ENCODE measurements at regions not wholly inside any gene's neighbourhood (a gene's known extent, or its start where the extent isn't known, plus 50 kb on each side); places are given as distances from the start of the nearest gene placed in this dataset.
"Not testable (repeated sequence)": the region's sequence is repeated elsewhere in the genome, so short reads cannot be mapped to it uniquely, and the experiment has no call there.

DNA sequence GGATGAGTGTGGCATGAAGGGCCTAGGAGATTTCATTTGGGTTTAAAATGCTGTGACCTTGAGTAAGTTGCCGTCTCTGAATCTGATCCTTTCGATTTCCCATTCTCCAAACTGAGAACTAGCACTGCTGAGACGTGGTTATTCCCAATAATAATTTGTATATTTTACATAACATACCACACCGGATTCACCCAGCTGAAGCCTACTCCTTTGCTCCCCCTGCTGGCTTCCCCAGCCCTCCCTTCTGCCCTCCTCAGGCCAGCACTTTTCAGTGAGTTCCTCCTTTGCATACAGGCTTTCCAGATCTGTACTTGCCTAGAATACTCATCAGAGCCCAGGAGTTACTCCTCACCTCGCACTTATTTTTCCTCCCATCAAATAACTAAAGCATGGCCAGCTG lies 255.1 kb downstream of the OR4F29 start:
- not testable (repeated sequence) for H3K4me1 Mint-ChIP-seq, H3K9me3 Mint-ChIP-seq, H3K36me3 Mint-ChIP-seq, H3K27me3 Mint-ChIP-seq, DNase-seq, H3K27ac Mint-ChIP-seq, H3K4me3 Mint-ChIP-seq

DNA sequence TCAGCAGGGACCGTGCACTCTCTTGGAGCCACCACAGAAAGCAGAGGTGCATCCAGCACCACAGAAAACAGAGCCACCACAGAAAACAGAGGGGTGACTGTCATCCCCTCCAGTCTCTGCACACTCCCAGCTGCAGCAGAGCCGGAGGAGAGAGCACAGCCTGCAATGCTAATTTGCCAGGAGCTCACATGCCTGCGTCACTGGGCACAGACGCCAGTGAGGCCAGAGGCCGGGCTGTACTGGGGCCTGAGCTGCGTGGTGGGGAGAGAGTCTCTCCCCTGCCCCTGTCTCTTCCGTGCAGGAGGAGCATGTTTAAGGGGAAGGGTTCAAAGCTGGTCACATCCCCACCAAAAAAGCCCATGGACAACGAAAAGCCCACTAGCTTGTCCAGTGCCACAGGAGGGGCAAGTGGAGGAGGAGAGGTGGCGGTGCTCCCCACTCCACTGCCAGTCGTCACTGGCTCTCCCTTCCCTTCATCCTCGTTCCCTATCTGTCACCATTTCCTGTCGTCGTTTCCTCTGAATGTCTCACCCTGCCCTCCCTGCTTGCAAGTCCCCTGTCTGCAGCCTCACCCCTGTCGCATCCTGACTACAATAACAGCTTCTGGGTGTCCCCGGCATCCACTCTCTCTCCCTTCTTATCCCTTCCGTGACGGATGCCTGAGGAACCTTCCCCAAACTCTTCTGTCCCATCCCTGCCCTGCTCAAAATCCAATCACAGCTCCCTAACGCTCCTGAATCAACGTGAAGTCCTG lies 260.0 kb downstream of the OR4F29 start:
- H3K4me3 Mint-ChIP-seq, H3K27me3 Mint-ChIP-seq, H3K9me3 Mint-ChIP-seq, H3K36me3 Mint-ChIP-seq, DNase-seq, H3K27ac Mint-ChIP-seq, H3K4me1 Mint-ChIP-seq: not testable (repeated sequence)

- H3K4me3 Mint-ChIP-seq, H3K27me3 Mint-ChIP-seq, H3K27ac Mint-ChIP-seq, H3K4me1 Mint-ChIP-seq, H3K9me3 Mint-ChIP-seq, H3K36me3 Mint-ChIP-seq, DNase-seq: not testable (repeated sequence)
Observed at GRCh38 chr1:190678-191077, 260.8 kb downstream of the OR4F29 start.

DNA sequence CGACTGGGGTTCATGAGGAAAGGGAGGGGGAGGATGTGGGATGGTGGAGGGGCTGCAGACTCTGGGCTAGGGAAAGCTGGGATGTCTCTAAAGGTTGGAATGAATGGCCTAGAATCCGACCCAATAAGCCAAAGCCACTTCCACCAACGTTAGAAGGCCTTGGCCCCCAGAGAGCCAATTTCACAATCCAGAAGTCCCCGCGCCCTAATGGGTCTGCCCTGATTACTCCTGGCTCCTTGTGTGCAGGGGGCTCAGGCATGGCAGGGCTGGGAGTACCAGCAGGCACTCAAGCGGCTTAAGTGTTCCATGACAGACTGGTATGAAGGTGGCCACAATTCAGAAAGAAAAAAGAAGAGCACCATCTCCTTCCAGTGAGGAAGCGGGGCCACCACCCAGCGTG lies 261.6 kb downstream of the OR4F29 start:
- not testable (repeated sequence) for H3K4me1 Mint-ChIP-seq, H3K27me3 Mint-ChIP-seq, H3K27ac Mint-ChIP-seq, H3K36me3 Mint-ChIP-seq, DNase-seq, H3K4me3 Mint-ChIP-seq, H3K9me3 Mint-ChIP-seq

DNA sequence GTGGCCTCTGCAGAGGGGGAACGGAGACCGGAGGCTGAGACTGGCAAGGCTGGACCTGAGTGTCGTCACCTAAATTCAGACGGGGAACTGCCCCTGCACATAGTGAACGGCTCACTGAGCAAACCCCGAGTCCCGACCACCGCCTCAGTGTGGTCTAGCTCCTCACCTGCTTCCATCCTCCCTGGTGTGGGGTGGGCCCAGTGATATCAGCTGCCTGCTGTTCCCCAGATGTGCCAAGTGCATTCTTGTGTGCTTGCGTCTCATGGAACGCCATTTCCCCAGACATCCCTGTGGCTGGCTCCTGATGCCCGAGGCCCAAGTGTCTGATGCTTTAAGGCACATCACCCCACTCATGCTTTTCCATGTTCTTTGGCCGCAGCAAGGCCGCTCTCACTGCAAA lies 262.2 kb downstream of the OR4F29 start:
- not testable (repeated sequence) for DNase-seq, H3K4me3 Mint-ChIP-seq, H3K27me3 Mint-ChIP-seq, H3K27ac Mint-ChIP-seq, H3K4me1 Mint-ChIP-seq, H3K9me3 Mint-ChIP-seq, H3K36me3 Mint-ChIP-seq

- H3K27me3 Mint-ChIP-seq, H3K9me3 Mint-ChIP-seq, H3K4me3 Mint-ChIP-seq, H3K27ac Mint-ChIP-seq, H3K36me3 Mint-ChIP-seq, H3K4me1 Mint-ChIP-seq, DNase-seq: not testable (repeated sequence)
Observed at GRCh38 chr1:187298-187697, 264.2 kb downstream of the OR4F29 start.

DNA sequence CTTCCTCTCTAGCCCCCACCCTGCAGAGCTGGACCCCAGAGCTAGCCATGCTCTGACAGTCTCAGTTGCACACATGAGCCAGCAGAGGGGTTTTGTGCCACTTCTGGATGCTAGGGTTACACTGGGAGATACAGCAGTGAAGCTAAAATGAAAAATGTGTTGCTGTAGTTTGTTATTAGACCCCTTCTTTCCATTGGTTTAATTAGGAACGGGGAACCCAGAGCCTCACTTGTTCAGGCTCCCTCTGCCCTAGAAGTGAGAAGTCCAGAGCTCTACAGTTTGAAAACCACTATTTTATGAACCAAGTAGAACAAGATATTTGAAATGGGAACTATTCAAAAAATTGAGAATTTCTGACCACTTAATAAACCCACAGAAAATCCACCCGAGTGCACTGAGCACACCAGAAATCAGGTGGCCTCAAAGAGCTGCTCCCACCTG lies 264.8 kb downstream of the OR4F29 start:
- H3K27me3 Mint-ChIP-seq, DNase-seq, H3K9me3 Mint-ChIP-seq, H3K4me1 Mint-ChIP-seq, H3K27ac Mint-ChIP-seq, H3K36me3 Mint-ChIP-seq, H3K4me3 Mint-ChIP-seq: not testable (repeated sequence)

GRCh38 chr1:186223-186622 lies 265.3 kb downstream of the OR4F29 start:
- not testable (repeated sequence) for H3K36me3 Mint-ChIP-seq, DNase-seq, H3K4me3 Mint-ChIP-seq, H3K9me3 Mint-ChIP-seq, H3K4me1 Mint-ChIP-seq, H3K27ac Mint-ChIP-seq, H3K27me3 Mint-ChIP-seq

- H3K27ac Mint-ChIP-seq, H3K4me3 Mint-ChIP-seq, H3K4me1 Mint-ChIP-seq, DNase-seq, H3K36me3 Mint-ChIP-seq, H3K9me3 Mint-ChIP-seq, H3K27me3 Mint-ChIP-seq: not testable (repeated sequence)
Observed at GRCh38 chr1:185526-185925, 266.0 kb downstream of the OR4F29 start.

DNA sequence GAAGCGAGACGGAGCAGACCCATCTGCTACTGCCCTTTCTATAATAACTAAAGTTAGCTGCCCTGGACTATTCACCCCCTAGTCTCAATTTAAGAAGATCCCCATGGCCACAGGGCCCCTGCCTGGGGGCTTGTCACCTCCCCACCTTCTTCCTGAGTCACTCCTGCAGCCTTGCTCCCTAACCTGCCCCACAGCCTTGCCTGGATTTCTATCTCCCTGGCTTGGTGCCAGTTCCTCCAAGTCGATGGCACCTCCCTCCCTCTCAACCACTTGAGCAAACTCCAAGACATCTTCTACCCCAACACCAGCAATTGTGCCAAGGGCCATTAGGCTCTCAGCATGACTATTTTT lies 267.2 kb downstream of the OR4F29 start:
- not testable (repeated sequence) for H3K4me1 Mint-ChIP-seq, DNase-seq, H3K27me3 Mint-ChIP-seq, H3K4me3 Mint-ChIP-seq, H3K9me3 Mint-ChIP-seq, H3K36me3 Mint-ChIP-seq, H3K27ac Mint-ChIP-seq

- DNase-seq, H3K4me3 Mint-ChIP-seq, H3K27me3 Mint-ChIP-seq, H3K27ac Mint-ChIP-seq, H3K36me3 Mint-ChIP-seq, H3K9me3 Mint-ChIP-seq, H3K4me1 Mint-ChIP-seq: not testable (repeated sequence)
Observed at GRCh38 chr1:183620-184335, 267.7 kb downstream of the OR4F29 start.

DNA sequence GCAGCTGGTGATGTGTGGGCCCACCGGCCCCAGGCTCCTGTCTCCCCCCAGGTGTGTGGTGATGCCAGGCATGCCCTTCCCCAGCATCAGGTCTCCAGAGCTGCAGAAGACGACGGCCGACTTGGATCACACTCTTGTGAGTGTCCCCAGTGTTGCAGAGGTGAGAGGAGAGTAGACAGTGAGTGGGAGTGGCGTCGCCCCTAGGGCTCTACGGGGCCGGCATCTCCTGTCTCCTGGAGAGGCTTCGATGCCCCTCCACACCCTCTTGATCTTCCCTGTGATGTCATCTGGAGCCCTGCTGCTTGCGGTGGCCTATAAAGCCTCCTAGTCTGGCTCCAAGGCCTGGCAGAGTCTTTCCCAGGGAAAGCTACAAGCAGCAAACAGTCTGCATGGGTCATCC lies 268.4 kb downstream of the OR4F29 start:
- H3K27me3 Mint-ChIP-seq, H3K4me3 Mint-ChIP-seq, H3K4me1 Mint-ChIP-seq, H3K9me3 Mint-ChIP-seq, H3K36me3 Mint-ChIP-seq, H3K27ac Mint-ChIP-seq, DNase-seq: not testable (repeated sequence)

- not testable (repeated sequence) for H3K9me3 Mint-ChIP-seq, H3K4me1 Mint-ChIP-seq, H3K36me3 Mint-ChIP-seq, H3K27me3 Mint-ChIP-seq, H3K4me3 Mint-ChIP-seq, DNase-seq, H3K27ac Mint-ChIP-seq
Observed at GRCh38 chr1:182631-183030, 268.8 kb downstream of the OR4F29 start.

- H3K4me1 Mint-ChIP-seq, H3K4me3 Mint-ChIP-seq, H3K27ac Mint-ChIP-seq: not testable (repeated sequence)
Observed at GRCh38 chr1:181247-182216, 269.9 kb downstream of the OR4F29 start.

DNA sequence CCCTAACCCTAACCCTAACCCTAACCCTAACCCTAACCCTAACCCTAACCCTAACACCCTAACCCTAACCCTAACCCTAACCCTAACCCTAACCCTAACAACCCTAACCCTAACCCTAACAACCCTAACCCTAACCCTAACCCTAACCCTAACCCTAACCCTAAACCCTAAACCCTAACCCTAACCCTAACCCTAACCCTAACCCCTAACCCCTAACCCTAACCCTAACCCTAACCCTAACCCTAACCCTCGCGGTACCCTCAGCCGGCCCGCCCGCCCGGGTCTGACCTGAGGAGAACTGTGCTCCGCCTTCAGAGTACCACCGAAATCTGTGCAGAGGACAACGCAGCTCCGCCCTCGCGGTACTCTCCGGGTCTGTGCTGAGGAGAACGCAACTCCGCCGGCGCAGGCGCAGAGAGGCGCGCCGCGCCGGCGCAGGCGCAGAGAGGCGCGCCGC lies 270.7 kb downstream of the OR4F29 start:
- not testable (repeated sequence) for H3K9me3 Mint-ChIP-seq, DNase-seq, H3K27ac Mint-ChIP-seq, H3K27me3 Mint-ChIP-seq, H3K36me3 Mint-ChIP-seq, H3K4me1 Mint-ChIP-seq, H3K4me3 Mint-ChIP-seq

More at GRCh38 chr1:181247-182216, 269.9 kb downstream of the OR4F29 start:
- DNase-seq: peak; percentile 53
- not testable (repeated sequence) for H3K9me3 Mint-ChIP-seq, H3K27me3 Mint-ChIP-seq, H3K36me3 Mint-ChIP-seq

Data from activated naive CD8-positive, alpha-beta T cell treated with anti-CD3 and anti-CD28 coated beads for 36 hours (primary cell).